NCI-H226 (cell line): ENCODE measurements at regions not wholly inside any gene's neighbourhood (a gene's known extent, or its start where the extent isn't known, plus 50 kb on each side); places are given as distances from the start of the nearest gene placed in this dataset.
"Not testable (repeated sequence)": the region's sequence is repeated elsewhere in the genome, so short reads cannot be mapped to it uniquely, and the experiment has no call there.

Source experiments
- DNase-seq: peaks from one replicate; pipeline ENCODE4 v3.0.0-alpha.2; 2015

DNA sequence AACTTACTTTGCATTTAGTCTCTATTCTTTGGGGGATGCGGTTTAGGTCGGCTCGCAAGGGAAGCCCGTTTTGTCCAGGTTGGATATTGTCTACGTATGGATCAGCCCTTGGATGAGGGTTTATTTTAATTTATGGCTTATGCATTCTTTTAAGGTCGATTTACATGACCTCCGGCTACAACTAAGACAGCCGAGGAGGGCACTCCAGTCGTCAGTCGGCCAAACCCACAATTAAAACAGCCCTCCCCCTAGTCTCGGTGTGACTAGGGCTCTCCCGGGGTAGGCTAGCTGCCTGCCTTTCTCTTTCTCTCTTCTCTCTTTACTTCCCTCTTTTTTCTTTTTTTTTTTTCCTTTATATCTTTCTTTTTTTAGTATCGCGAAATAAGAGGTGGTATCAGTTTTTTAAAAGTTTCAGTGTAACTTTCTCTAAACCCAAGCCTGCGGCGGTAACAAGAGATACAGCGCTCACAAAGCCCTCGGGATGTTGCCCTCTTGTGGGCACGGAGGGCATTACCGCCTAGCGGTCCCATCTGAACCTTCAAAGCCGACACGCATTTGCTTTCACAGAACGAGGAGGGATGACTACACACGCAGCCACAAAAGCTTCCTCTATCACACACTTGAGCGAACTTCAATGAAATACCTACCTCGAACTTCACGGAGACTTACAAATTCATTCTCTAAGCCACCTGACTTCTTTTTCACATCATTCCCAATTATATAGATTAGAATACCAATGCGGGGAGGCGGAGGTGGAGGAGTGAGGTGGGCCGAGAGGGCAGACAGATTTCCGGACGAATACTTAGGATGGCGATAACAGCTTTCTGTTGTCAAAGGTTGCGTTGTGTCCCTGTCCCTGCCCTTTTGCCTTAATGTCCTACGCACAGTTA is 132.3 kb upstream of the C11orf58 start:
- peak; percentile 82 for DNase-seq

DNA sequence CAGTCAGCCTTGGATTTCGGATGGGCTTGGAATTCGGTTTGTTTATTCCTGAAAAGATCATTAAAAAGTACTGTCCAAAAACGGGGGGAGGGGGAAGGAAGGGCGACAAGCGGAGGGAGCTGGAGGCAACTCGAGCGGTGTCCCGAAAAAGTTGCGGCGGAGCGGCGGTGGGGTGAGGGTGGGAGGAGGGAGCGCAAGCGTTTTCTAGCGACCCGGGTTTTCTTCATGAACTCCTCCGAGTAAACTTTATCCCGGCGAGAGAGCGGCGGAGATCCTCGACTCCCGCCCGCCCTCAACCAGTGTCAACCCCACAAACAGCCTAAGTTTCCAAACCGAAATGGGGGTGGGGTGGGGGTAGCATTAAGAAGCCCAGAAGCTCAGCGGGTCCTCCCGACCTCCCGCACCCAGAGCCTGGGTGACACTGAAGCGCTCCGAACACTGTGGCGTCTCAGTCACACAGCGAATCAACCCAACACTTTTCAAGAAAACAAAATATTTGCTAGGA is 133.0 kb upstream of the C11orf58 start:
- DNase-seq = no peak

- DNase-seq = peak; percentile 36
These were observed 133.6 kb upstream of the C11orf58 start for GRCh38 chr11:16604794-16605388.

DNA sequence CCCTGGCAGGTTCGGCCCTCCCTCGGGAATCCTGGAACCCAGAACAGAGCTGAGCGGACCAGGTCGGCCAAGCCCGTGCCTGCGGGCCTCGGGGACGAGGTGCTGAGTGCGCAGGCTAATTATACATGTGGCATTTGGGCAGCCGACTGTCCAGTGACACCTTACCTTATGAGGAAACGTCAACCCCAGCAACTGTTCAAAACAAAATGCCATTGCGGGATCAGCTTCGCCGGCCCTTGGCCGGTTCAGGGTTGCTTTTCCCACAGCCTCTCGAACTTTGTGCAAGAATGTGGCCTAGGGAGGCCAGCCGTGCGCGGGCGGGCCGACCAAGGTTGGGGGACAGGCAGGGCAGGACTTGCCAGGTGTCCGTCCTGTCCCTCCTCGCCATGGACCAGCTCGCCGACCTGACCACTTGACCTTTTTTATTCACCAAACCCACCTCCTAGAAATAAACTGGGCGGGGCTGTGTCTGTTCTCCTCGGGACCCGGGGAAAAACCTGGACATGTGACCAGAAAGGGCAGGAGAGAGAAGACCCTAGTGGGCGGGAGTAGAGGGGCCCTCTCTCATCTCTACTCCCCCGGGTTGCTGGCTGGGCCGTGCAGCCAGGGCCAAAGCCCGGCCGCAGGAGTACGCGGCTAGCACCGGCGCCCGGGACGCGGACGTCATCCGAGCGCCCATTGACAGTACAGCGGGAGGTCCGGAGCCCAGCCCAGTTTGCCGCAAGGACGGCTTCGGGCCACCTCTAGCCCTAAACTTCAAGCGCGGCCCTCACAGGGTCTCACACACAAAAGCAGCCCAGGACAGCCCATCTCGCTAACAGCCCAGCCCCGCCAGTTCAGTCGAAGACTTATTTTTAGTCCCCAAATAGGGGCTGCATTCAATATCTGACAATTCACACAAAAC is 134.3 kb upstream of the C11orf58 start:
- no peak for DNase-seq

- DNase-seq = no peak
These were observed 135.2 kb upstream of the C11orf58 start for GRCh38 chr11:16603245-16603644.

DNA sequence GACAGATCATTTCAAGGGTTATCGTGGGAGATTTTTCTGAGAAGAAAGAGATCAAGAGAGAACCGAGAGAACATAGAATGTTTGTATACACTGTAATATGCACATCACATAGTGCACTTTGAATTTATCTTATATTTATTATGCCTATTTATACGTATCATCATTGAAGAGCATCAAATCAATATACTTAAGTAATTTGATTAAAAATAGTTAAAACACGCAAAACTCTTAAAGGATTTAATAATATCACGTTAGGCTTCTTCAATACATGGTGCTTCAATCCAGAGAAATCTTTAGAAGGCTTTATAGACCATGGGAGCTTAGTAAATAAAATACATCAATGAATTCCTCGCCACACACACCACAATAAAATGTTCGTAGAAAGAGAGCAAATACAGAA is 139.5 kb upstream of the C11orf58 start:
- no peak for DNase-seq

- DNase-seq = no peak
These were observed 140.4 kb upstream of the C11orf58 start for GRCh38 chr11:16598032-16598431.

DNA sequence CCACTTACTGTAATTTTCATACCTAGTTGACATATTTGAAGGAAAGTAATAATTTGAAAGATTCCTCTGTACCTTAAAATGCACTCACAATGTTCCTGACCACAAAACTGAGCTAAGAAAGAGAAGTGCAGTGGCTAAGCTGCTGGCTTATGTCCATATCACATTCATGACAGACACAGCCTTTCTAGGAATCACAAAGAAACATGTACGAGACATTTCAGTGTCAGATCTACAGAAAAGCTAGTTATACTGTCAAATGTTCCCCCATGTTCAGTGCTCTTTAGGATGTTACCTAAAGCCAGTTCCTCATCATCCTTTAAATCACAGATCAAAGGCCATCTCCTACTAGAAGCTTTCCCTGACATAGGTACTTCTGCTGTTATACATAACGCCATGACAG is 142.2 kb upstream of the C11orf58 start:
- DNase-seq = no peak

DNA sequence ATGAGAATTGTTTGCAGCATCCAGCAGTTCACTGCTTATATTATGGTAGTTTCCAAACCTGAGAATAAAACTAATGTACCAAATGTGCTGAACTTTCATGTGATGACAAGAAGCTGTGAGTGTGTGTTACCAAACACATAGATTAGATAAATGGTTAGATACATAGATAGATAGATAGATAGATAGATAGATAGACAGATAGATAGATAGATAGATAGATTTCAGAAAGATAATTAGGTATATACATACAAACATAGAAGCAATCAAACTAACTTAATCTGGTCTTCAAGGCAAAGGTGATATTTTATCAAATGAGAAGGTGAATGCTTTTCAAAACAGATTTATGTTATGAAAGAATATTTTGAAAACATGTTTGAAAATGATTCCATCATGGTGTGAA is 147.3 kb upstream of the C11orf58 start:
- DNase-seq = no peak

- DNase-seq = no peak
These were observed 150.8 kb upstream of the C11orf58 start for GRCh38 chr11:16587670-16588069.

- no peak for DNase-seq
These were observed 153.9 kb upstream of the C11orf58 start for GRCh38 chr11:16584569-16584968.

DNA sequence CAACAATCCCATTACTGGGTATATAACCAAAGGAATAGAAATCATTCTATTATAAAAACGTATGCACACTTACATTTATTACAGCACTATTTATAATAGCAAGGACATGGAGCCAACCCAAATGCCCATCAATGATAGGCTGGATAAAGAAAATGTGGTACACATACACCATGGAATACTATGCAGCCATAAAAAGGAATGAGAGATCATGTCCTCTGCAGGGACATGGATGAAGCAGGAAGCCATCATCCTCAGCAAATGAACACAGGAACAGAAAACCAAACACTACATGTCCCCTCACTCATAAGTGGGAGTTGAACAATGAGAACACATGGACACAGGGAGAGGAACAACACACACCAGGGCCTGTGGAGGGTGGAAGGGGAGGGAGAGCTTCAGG is 157.4 kb upstream of the C11orf58 start:
- DNase-seq = not testable (repeated sequence)

DNA sequence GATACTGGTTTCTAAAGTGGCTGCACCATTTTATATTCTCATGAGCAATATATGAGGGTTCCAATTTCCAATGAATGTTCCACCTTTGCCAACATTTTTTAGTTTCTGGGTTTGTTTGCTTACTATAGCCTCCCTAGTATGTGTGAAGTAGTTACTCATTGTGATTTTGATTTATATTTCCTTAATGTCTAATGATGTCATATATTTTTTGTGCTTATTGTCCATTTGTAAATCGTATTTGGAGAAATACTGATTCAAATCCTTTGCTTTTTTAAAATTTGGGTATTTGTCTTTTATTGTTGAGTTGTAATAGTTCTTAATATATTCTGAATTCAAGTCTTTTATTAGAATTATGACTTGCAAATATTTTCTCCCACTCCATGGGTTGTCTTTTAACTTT is 161.0 kb upstream of the C11orf58 start:
- no peak for DNase-seq

DNA sequence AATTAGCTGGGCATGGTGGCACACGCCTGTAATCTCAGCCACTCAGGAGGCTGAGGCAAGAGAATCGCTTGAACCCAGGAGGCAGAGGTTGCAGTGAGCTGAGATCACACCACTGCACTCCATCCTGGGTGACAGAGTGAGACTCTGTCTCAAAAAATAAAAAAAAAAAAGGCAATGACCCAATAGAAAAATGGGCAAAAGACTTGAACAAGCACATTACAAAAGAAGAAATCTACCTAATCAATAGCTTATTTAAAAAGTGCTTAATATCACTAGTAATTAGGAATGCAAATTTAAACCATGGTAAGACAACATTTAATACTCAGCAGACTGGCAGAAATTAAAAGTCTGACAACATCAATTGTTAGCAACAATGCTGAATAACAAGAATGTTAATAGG is 163.6 kb upstream of the C11orf58 start:
- not testable (repeated sequence) for DNase-seq

DNA sequence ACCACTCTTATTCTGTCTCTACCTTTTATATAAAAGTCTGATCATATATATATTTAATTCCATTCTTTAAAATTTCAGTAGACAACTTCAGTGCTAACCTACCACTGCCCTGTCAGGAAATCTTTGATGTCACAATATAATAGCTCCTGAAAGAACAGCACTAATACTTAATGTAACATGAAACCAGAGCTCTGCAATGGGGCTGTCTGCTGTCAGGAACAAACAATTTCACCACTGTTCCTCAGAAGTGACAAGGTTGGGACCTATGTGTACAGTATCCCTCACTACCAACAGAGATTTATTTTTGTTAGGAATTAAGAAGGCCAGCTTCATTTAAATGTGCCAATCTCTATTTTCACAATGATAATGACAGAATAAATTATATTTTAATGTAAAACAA is 165.5 kb upstream of the C11orf58 start:
- DNase-seq = no peak

GRCh38 chr11:16561150-16561549 is 177.3 kb upstream of the C11orf58 start:
- peak; percentile 5 for DNase-seq

DNA sequence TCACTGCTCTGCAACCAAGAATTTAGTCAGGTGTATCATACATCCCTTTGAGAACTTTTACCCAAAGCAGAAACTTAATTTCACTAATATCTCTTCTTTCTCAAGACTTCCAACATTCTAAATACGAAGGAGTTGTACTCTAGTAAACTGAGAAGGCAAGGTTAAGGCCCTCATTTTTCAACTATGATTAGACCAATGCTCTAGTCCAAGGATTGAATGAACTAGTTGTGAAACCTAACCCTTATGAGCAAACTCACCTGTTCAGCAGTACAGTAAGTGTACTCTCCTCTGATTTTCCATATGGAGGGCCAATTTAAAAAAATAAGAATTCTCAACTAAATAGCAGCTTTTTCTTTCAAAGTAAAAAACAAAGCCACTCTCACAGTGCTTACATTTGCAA is 180.0 kb upstream of the C11orf58 start:
- no peak for DNase-seq

DNA sequence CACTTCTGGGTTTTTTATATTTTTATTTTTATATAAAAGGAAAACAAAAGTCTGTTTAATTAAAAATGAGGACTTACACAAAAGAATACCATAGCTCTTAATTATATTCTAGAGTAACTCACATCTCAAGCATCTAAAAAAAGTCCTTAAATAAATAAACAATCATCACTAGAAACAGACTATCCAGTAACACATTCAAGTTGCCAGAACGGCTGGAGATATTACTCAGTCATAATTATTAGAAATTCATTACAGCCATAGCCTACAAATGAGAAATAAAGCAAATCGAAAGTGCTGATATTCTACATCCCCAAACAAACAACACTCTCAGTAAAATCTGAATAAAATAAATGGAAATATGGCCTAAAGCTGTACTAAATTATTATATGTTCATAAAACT is 182.5 kb upstream of the C11orf58 start:
- no peak for DNase-seq

GRCh38 chr11:16554361-16554760 is 184.1 kb upstream of the C11orf58 start:
- DNase-seq = no peak

GRCh38 chr11:16547879-16548278 is 190.6 kb upstream of the C11orf58 start:
- DNase-seq = no peak

DNA sequence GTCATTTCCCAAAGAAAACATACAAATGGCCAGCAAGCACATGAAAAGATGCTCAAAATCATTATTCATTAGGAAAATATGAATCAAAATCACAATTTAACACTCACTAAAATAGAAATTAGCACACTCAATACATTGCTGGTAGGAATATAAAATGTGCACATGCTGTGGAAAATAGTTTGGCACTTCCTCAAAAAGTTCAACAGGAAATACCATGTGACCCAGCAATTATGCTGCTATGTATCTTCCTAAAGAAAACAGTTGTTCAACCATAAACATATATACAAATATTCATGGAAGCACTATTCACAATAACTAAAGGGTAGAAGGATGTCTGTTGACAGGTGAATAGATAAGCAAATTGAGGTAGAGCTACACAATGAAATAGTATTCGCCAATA is 187.3 kb upstream of the SOX6 start:
- no peak for DNase-seq

DNA sequence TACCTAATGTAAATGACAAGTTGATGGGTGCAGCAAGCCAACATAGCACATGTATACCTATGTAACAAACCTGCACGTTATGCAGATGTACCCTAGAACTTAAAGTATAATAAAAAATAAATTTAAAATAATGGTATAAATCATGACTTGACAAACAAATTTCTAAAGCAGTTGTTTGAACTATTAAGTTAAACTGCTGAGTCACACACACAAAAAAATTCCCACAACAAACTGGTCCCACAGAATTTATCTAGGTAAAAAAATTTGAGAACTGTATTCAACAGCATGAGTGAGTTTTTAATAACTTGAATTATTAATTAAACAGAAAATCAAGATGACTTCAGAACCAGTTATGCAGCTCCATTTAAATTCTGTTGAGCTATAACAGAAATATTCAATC is 186.0 kb upstream of the SOX6 start:
- DNase-seq = no peak

GRCh38 chr11:16536513-16536912 is 180.2 kb upstream of the SOX6 start:
- DNase-seq = no peak
